Neutrophil (primary cell): ENCODE measurements at regions not wholly inside any gene's neighbourhood (a gene's known extent, or its start where the extent isn't known, plus 50 kb on each side); places are given as distances from the start of the nearest gene placed in this dataset.

Experiments
- H3K27ac ChIP-seq: fragments of 200-600 bp; sonication (generic); 2 replicates; pipeline ENCODE4 v1.5.1; 2016; ENCODE audit warnings: mild to moderate bottlenecking, moderate library complexity
- H3K27me3 ChIP-seq: fragments of 200-600 bp; sonication (generic); 2 replicates; pipeline ENCODE4 v1.6.0; 2016; ENCODE audit warnings: mild to moderate bottlenecking
- H3K36me3 ChIP-seq: fragments of 200-600 bp; sonication (generic); 2 replicates; pipeline ENCODE4 v1.5.1; 2017
- H3K4me1 ChIP-seq, 2 experiments: fragments of 200-600 bp in 1 of 2; sonication (generic) in 1 of 2; 1 replicate in 1 of 2; 2 replicates in 1 of 2; pipeline versions ENCODE4 v1.5.1 to v1.6.1; 2013 to 2016; ENCODE audit warnings: low read depth in 1 of 2, low read length in 1 of 2, mild to moderate bottlenecking in 1 of 2, moderate library complexity in 1 of 2; ENCODE audit not compliant: control insufficient read depth in 1 of 2, insufficient read depth in 1 of 2
- H3K4me3 ChIP-seq, 2 experiments: fragments of 200-600 bp in 1 of 2; sonication (generic) in 1 of 2; 1 replicate in 1 of 2; 2 replicates in 1 of 2; pipeline ENCODE4 v1.5.1; 2013 to 2016; ENCODE audit warnings: low read depth in 1 of 2, low read length in 1 of 2, mild to moderate bottlenecking in 1 of 2, moderate library complexity in 1 of 2
- H3K9me3 ChIP-seq: fragments of 200-600 bp; sonication (generic); 2 replicates; pipeline ENCODE4 v1.5.1; 2016
- CTCF ChIP-seq: fragments of 200-600 bp; sonication (generic); IDR thresholded peaks from 2 replicates; pipeline ENCODE4 v1.5.1; 2016; ENCODE audit warnings: antibody characterized with exemption

GRCh38 chr2:123086613-123087385, 938.3 kb upstream of the CNTNAP5 start:
- Histone ChIP-seq H3K4me1 (no peaks in the 10 kb centered on the region), H3K36me3 (no peaks in the 10 kb centered on the region), H3K4me3 (no peak overlapping the region), H3K27me3 (no peaks in the 10 kb centered on the region), H3K9me3 (no peaks in the 10 kb centered on the region), H3K27ac (no peak overlapping the region)
- no peak for TF ChIP-seq CTCF

DNA sequence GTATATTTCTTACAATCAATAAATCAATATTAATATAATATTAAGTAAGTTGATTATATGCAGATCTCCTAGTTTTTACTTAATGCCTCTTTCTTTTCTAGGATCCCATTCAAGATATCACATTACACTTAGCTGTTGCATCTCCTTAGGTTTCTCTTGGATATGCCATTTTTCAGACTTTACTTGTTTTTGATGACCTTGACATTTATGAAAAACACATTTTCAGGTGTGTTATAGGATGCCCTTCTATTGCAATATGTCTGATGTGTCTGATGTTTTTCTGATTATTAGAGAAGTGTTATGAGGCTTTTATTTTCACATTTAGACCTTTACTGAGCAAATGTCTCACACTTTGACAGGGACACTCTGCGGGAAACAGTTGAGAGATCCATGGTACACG, 933.6 kb upstream of the CNTNAP5 start:
- no peaks in the 10 kb centered on the region for H3K9me3 ChIP-seq
- H3K4me1 ChIP-seq: no peaks in the 10 kb centered on the region
- H3K27ac ChIP-seq: no peak overlapping the region
- no peaks in the 10 kb centered on the region for H3K36me3 ChIP-seq
- H3K27me3 ChIP-seq: no peaks in the 10 kb centered on the region
- H3K4me3 ChIP-seq: no peak overlapping the region
- no peak for TF ChIP-seq CTCF

- TF ChIP-seq CTCF: no peak
- Histone ChIP-seq H3K4me3 (no peak overlapping the region), H3K36me3 (no peaks in the 10 kb centered on the region), H3K9me3 (no peaks in the 10 kb centered on the region), H3K27me3 (no peaks in the 10 kb centered on the region), H3K4me1 (no peaks in the 10 kb centered on the region), H3K27ac (no peak overlapping the region)
These were observed 931.9 kb upstream of the CNTNAP5 start for GRCh38 chr2:123093199-123093598.

DNA sequence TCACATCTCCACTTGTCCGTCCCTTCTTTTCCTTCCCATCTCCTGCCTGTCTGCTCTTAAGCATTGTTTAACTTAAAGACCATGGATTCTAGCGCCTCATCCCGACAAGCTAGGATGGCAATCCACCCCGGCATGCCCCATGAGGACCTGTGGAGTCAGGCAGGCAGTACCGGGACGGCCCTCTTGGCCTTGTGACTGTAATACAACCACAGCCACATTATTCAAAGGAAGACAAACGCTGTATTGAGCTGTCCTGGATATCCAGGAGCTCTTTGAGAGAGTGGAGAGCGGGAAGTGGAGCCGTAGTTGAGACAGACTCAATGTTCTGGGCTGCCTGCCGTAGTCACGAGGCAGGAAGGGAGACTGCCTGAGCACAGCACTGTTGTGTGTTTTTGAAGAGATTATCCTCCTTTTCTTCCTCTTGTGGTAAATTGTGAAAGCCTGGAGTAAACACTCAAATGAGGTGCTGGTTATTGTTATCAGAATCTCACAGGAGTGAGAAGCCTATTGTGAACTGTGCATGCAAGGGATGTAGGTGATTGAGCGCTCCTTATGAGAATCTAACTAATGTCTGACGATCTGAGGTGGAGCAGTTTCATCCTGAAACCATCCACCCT, 929.8 kb upstream of the CNTNAP5 start:
- Histone ChIP-seq H3K4me1 (no peaks in the 10 kb centered on the region), H3K27me3 (no peaks in the 10 kb centered on the region), H3K4me3 (no peak overlapping the region), H3K27ac (no peak overlapping the region), H3K9me3 (no peaks in the 10 kb centered on the region), H3K36me3 (no peaks in the 10 kb centered on the region)
- no peak for TF ChIP-seq CTCF

GRCh38 chr2:123098619-123099018, 926.5 kb upstream of the CNTNAP5 start:
- H3K27ac ChIP-seq: no peak overlapping the region
- no peaks in the 10 kb centered on the region for H3K4me1 ChIP-seq
- no peak for TF ChIP-seq CTCF
- H3K27me3 ChIP-seq: no peaks in the 10 kb centered on the region
- H3K4me3 ChIP-seq: no peak overlapping the region
- H3K9me3 ChIP-seq: no peaks in the 10 kb centered on the region
- H3K36me3 ChIP-seq: no peaks in the 10 kb centered on the region
